Epithelial cell of proximal tubule (primary cell): ENCODE measurements at regions not wholly inside any gene's neighbourhood (a gene's known extent, or its start where the extent isn't known, plus 50 kb on each side); places are given as distances from the start of the nearest gene placed in this dataset.
"Not testable (repeated sequence)": the region's sequence is repeated elsewhere in the genome, so short reads cannot be mapped to it uniquely, and the experiment has no call there.

ENCODE experiments used
- DNase-seq: peaks from one replicate; pipeline ENCODE4 v3.0.0-alpha.2; 2011; ENCODE audit warnings: low read depth
- H3K4me3 ChIP-seq: 2 replicates; pipeline ENCODE4 v1.5.1; 2011; ENCODE audit warnings: low read depth, mild to moderate bottlenecking, low read length
- CTCF ChIP-seq: conservative IDR thresholded peaks from 2 replicates; pipeline ENCODE4 v1.5.1; 2012; ENCODE audit warnings: low read depth, mild to moderate bottlenecking, low read length

GRCh38 chr18:22579271-22579670, 161.6 kb upstream of the CTAGE1 start:
- no peak for DNase-seq
- TF ChIP-seq CTCF = no peak

GRCh38 chr18:22585333-22585732, 167.6 kb upstream of the CTAGE1 start:
- TF ChIP-seq CTCF = no peak
- no peak for DNase-seq
- H3K4me3 ChIP-seq = no peak overlapping the region

More at GRCh38 chr18:22579271-22579670, 161.6 kb upstream of the CTAGE1 start:
- H3K4me3 ChIP-seq = no peak overlapping the region

- TF ChIP-seq CTCF = no peak
- no peak for DNase-seq
- no peak overlapping the region for H3K4me3 ChIP-seq
Measured at GRCh38 chr18:22585821-22586220, 168.1 kb upstream of the CTAGE1 start.

- H3K4me3 ChIP-seq = no peak overlapping the region
- DNase-seq = no peak
- TF ChIP-seq CTCF = no peak
Measured at GRCh38 chr18:22591222-22591621, 173.5 kb upstream of the CTAGE1 start.

- no peak for TF ChIP-seq CTCF
- DNase-seq = no peak
Measured at GRCh38 chr18:22594155-22594690, 176.5 kb upstream of the CTAGE1 start.

DNA sequence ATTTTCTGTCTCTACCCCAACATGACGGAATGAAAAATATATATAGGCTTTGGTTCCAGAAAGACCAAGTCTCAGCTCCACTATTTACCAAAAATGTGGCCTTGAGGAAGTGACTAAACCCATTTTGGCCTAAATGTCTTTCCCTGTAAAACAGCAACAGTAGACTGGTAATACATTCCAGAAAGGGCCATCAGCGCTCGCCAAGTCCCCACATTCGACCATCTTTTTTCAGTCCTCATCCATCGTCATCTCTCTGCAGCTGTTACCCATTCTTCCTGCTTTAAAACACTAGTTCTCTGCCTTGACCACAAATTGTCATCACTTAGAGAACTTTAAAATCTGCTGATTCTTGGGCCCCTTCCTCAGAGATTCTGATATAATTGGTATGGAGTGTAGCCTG, 183.8 kb upstream of the CTAGE1 start:
- H3K4me3 ChIP-seq = no peak overlapping the region
- DNase-seq = no peak
- TF ChIP-seq CTCF = no peak

More at GRCh38 chr18:22594155-22594690, 176.5 kb upstream of the CTAGE1 start:
- no peak overlapping the region for H3K4me3 ChIP-seq

DNA sequence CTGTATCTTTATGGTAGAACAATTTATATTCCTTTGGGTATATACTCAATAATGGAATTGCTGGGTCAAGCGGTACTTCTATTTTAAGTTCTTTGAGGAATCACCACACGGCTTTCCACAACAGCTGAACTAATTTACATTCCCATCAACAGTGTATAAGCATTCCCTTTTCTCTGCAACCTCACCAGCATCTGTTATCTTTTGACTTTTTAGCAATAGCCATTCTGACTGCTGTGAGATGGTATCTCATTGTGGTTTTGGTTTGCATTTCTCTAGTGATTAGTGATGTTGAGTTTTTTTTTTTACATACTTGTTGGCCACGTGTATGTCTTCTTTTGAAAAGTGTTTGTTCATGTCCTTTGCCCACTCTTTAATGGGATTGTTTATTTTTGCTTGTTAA, 184.7 kb upstream of the CTAGE1 start:
- not testable (repeated sequence) for DNase-seq, H3K4me3 ChIP-seq
